G401 (cell line): ENCODE measurements at regions not wholly inside any gene's neighbourhood (a gene's known extent, or its start where the extent isn't known, plus 50 kb on each side); places are given as distances from the start of the nearest gene placed in this dataset.

ENCODE experiments used
- DNase-seq: peaks from one replicate; pipeline ENCODE4 v3.0.0-alpha.2; 2015; ENCODE audit warnings: low spot score
- in situ Hi-C: cut with HindIII; loops from 2 replicates; pipeline ENCODE4 v1.10.0; 2016; ENCODE audit warnings: low sequenced_read_pairs, mixed read lengths

DNA sequence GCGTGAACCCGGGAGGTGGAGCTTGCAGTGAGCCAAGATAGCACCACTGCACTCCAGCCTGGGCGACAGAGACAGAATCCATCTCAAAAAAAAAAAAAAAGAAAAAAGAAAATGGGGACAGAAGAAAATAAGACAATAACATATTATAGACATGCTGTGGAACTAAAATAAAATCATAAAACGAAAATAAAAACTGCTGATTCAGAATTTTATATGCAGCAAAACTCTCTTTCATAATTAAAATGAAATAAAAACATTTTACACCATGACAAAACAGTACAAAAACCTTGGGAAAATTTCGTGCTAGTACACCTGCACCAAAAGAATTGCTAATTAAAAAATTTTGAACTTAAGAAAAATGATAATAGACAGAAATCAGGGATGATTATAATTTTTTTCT is 2245.1 kb downstream of the PCDH9 start:
- DNase-seq, result no peak
- in situ Hi-C loops, result no loop called here

DNA sequence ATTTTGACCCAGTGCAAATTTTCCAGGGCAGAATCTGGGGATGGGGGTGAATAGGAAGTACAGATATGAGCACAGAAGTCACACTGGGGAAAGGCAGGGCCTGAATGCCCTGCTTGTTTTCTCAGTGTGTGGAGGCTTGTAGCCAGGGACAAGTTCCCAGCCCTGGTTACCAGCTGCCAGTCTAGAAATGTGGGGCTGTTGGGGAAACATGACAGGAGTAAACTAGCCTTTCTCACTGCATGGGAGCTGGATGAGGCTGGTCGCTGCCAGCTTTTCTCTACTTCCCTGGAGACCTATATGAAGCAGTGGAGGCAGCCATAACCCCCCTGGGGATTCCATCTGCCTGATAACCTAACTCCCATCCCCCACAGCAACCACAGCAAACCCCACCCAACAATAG is 2267.7 kb downstream of the PCDH9 start:
- no peak for DNase-seq
- in situ Hi-C loops, result no loop called here

DNA sequence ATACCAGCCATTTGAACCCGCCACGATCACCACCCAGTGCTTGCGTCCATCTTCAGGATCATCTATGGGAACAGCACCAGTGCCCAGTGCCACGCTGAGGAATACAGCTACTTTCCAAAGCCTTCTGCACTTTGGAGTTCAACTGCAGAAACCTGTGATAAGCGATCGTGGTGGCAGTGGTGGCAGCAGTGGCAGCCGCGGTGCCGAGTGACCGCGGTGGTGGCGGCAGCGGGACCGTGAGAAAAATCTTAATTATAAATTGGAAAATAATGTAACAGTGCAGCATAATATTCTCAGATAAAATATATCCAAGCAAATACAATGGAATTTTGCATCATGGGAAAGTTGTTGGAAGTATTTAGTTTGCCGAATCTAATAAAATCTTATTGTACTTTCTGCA is 2270.9 kb downstream of the PCDH9 start:
- in situ Hi-C loops, result no loop called here
- DNase-seq, result no peak

DNA sequence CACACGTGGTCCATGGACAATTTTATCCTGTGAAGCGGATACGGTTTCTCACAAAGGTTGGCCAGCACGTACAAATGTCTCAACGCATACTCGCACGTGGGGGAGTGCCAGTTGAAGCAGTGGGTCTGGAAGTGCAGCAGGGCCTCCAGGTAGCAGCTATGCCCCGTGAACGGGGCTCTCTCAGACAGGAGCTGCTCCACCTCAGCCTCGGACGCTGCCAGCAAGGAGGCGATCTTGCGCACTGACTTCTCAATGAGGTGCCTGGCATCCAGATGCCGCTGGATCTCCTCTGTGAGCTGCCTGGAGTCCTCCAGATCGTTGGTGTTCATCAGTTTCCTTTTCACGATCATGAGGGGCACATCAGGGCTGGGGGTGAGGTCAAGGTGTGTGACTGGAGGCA is 2272.0 kb downstream of the PCDH9 start:
- no peak for DNase-seq

DNA sequence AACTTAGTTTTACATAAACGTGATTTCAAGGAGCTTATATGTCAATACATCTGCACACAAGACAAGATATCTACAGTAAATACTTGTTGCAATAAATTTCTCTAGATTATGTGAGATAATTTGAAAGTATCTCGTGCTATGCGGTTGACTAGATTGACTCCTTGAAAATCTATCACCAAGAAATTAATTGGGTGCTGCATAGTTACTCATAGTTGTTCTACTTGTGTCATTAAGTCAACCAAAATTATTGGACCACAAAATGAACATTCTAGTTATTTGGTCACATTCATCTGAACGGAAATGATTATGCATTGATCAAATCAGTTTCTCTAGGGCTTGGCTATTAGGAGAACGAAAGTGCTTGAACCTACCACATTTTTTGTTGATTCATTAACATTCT is 2291.5 kb downstream of the PCDH9 start:
- in situ Hi-C loops, result no loop called here

More for the DNA sequence above, 2272.0 kb downstream of the PCDH9 start:
- in situ Hi-C loops, result no loop called here

DNA sequence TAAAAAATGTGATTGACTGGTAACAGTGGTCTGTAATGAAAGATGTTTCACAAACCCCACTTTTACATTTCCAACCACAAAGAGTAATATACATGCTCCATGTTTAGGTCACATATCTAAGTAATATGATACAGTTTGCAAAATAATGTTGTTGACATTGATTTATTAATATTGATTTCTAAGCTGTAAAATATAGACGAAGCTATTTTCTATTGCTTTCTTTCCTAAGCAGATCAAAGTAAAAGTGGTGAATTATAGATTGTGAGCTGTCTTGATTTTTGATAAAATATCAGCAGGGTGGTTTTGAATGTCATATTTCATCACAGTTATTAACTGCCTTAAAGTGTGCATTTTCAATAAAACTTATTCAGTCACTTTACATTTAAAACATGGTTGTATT is 2292.8 kb downstream of the PCDH9 start:
- DNase-seq, result no peak
- in situ Hi-C loops, result no loop called here

More for the DNA sequence above, 2291.5 kb downstream of the PCDH9 start:
- no peak for DNase-seq

DNA sequence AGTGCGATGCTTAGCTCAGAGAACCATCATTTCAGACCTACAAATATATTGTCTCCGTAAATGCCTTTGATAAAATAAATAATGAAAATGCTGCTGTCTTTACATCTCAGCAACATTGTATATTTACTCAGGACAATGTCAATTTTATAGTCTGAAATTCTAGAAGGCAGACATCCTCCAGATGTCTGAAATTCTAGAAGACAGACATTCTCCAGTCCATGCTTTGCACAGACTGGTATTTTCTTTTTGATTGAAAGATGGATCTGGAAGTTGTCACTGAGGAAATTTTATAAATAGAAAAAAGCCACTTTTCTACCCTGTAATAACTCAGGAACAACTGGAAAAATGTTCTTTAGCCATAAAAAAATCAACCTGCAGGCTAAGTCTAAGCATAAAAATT is 2293.3 kb downstream of the PCDH9 start:
- in situ Hi-C loops, result no loop called here
- no peak for DNase-seq

DNA sequence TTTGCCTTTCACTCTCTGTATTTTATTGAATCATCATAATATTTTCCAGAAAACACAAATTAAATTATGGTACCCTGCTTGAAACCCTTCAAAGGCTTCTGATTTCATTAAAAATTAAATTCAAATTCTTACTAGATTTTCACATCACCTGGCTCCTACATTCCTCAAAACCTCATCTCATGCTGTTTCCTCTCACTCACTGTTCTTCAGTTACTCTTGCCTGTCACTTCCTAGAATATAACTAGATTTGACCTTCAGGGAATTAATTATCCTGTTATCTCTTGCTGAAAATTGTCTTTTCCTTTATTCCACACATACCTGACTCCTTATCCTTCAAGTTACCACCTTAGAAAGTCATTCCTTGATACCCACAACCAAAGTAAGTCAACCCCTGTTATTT is 2294.7 kb downstream of the PCDH9 start:
- in situ Hi-C loops, result no loop called here
- DNase-seq, result no peak

DNA sequence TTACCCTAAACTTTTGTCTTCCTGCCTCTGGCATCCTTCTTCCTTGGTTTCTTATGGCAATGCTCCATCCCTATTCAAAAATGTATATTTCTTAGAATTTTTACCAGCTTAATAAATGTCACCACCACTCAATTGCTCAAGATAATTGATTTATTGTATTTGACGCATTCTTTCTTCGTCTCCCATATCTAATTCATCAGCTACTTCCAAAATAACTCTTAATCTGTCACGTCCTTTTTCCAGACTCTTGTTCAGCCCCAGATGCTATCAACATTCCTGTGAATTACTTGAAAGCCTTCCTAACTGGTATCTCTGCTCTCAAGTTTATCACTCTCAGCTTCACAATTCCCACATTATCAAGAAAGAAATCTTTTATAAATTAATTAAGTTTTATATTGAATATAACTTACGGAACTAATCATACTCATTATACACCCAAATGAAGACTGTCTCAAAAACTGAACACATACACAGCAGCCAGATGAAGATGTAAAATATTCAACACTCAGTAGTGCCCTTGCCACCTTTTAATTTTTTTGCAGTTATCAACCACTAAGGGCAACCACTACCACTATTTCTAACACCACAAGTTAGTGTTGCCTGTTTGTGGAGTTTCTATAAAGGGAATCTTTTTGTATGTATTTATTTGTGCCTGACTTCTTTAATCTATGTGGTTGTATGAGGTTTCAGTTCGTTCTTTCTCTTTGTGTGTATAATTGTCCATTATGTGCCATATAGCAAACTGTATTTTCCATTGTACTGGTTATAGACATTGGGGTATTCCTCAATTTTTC is 2295.4 kb downstream of the PCDH9 start:
- DNase-seq, result no peak
- in situ Hi-C loops, result no loop called here

DNA sequence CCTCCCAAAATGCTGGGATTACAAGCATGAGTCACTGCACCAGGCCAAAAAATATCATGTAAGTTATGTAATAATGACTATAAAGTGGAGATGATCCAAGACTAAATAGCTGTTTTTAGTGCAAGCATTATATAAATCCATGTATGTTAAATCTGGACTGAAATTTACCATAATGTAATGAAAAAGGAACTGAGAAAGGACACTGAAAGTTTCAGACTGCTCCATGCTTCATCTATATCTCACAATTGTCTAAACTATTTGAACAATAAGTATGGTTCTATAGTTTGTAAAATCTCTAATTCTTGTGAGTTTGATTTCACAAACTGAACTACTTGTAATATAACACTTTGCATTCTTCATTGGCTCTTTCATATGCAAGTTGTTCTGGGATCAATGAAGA is 2299.5 kb downstream of the PCDH9 start:
- DNase-seq, result no peak
- in situ Hi-C loops, result no loop called here

DNA sequence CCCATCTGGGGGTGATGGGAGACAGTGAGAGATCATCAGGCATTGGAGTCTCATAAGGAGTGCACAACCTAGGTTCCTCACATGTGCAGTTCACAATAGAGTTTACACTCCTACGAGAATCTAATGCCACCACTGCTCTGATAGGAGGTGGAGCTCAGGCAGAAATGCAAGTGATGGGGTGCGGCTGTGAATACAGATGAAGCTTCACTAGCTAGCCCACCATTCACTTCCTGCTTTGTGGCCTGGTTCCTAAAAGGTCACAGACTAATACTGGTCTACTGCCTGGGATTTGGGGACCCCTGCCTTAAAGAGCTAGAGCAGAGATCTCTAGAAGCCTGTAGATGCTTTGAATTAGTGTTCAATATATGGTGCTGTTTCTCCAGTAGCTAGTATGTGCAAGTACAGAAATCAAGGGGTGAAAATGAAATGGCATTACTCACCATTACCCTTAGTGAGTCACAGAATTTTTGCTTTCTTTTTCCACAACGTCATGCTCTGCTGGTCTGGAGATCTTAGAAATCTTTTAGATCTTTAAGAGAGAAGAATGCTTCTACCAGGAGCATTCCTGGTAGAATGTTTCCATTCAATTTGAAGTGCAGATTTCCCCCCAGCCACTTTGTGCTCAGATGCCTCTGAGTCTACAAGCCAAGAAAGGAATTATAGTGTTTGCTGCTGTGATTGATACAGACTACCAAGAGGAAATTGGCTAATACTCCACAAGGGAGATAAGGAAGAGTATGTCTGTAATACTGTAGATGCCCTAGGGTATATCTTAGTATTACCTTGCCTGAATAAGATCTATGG is 2301.2 kb downstream of the PCDH9 start:
- no peak for DNase-seq

DNA sequence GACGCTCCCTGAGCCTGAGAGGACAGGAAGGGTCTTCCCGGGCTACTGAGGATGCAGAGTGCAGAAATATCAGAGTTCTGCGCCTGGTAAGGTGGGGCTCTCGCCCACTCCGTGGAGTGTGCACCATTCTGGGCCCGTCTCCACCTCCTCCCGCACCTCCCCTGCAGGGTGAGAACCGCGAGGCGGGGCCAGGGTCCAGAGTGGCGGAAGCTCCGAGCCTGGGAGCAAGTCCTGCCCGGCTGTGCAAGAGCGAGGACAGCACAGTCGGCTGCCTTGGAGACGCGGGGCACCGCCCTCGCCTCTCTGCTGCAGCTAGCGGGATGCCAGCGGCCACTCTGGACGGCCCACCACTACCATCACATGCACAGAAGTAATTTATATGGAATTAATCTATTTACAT is 2304.4 kb downstream of the PCDH9 start:
- DNase-seq, result no peak
- in situ Hi-C loops, result no loop called here

More for the DNA sequence above, 2301.2 kb downstream of the PCDH9 start:
- in situ Hi-C loops, result no loop called here

DNA sequence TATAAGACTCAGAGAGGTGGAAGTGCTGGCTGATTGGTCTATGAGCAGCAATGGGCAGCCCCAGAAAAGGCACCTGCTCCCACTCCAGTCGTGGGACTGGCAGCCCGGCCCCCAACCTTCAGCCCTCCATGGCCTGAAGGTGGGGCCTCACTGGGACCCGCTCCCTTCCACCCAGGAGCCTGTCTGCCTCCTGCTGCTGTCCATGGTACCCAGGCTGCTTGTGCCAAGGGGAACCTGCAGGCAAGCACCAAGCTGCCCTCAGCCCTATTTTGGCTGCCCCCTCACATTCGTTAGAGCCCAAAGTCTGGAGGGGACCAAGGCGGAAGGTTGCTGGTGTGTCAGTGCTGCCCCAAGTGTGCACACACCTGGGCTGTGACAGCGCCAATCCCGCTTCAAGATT is 2304.9 kb downstream of the PCDH9 start:
- DNase-seq, result no peak
- in situ Hi-C loops, result no loop called here

DNA sequence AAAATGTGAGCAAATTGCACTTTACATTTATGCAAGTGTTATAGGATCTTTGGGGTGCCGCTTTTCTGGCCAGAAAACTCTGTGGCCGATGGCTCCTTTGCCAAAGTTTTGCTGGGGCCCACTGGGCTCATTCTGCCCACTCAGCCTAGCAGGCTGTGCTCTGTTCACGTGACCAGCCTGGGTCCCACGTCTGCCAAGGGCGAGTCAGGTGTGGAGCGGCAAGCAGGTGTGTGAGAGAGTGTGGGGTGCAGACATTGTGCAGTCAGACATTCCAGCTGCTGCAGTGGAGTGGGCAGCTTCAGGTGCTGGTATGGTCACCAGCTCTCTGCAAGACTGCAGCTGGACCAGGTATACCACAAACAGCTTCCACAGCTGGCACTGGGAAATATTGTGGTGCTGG is 2305.7 kb downstream of the PCDH9 start:
- DNase-seq, result no peak
- in situ Hi-C loops, result no loop called here

DNA sequence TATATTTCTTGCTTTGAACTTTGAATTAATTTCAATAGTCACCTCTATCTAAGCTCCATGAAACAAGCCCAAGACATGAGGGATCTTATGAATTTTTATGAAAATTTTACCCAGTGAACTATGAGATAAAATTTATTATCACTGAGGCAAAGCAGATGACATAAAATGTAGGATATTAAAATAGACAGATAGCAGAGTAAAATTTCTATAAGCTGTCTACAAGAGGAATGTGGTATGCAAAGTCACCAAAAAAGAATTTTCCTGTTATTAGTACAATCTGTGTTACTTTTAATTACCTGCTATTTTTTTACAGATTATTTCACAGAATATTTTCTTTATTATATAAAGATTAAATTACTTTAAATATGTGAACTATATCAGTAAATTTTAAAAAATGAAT is 2312.6 kb downstream of the PCDH9 start:
- DNase-seq, result no peak
- in situ Hi-C loops, result no loop called here

DNA sequence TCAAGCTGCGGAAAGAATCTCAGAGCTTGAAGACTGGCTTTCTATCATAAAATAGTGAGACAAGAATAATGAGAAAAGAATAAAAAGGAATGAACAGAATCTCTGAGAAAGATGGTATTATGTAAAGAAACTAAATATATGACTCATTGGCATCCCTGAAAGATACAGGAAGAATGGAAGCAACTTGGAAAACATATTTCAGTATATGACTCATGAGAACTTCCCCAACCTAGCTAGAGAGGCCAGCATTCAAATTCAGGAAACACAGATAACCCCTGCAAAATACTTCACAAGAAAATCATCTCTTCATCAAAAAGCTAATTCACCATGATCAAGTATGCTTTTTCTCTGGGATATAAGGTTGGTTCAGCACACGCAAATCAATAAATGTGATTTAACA is 2318.0 kb downstream of the PCDH9 start:
- no peak for DNase-seq
- in situ Hi-C loops, result no loop called here

DNA sequence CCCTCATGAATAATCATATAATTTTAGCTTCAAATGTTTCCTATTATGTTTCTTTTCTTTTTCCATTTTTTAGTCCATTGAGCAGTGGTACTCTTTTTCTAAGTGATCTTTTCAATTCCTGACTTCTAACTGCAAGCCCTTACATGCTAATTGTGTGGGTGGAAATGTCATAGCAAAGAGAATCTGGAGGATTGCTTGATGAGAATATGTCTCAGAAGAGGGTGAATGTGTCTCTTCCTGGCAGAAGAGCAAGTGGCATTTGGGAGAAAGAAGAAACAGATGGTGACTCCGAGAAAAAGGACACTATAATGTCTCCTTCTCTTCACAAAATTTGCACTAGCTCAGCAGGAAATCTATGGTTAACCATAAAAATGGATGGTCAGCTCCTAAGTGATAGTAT is 2320.0 kb downstream of the PCDH9 start:
- in situ Hi-C loops, result no loop called here
- DNase-seq, result peak; percentile 41

DNA sequence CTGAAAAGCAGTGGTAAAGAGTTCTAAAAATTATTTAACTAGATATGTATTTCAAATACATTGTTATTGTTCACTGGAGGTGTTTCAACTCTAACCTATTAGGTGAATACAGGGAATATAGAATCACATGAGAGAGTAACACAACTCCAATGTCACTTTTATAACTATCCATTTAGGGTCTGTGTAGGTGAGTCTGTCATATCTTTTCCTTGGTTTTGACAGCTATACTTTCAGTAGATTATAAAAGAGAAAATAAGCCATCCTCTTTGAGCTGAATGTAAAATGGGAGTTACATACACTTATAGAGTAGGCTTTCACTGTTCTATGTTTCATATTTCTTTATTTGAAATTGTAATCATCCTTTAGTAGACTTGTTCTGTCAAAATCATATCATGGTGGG is 2321.0 kb downstream of the PCDH9 start:
- in situ Hi-C loops, result no loop called here

DNA sequence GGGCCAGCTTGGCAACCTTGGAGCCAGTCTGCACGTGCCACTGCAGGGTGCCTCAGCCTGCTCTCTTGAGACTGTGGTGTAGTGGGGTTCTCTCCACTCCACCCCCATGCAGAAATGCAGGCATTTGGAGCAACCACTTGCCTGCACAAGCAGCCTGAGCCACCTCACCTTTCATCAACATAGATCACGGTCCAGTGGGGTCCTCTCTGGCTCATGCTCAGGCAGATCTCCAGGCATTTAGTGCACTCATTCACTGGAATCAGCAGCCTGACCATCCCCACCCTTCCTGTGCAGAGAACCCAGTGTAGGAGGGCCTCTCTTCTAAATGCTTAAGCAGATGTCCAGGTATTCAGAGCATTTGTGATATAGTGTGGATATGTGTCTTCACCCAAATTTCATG is 2330.1 kb downstream of the PCDH9 start:
- in situ Hi-C loops, result no loop called here
- DNase-seq, result no peak

More for the DNA sequence above, 2321.0 kb downstream of the PCDH9 start:
- no peak for DNase-seq

DNA sequence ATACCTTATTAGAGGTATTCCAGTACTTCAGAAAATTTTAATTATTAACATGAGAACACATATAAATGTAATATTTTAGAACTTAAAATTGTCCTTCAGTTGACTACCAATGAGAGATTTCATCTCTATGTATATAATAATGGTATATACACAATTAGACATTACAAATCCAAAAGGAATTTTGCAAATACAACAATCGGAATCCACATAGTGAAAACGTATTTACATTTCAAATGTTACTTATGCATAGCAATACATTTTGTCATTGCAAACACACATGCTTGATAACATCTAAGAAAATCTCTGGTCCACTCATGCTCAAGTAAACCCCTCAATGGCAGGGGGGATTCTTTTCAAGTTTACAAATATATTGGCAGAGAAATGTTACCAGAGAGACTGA is 2345.2 kb downstream of the PCDH9 start:
- in situ Hi-C loops, result no loop called here
- DNase-seq, result no peak

DNA sequence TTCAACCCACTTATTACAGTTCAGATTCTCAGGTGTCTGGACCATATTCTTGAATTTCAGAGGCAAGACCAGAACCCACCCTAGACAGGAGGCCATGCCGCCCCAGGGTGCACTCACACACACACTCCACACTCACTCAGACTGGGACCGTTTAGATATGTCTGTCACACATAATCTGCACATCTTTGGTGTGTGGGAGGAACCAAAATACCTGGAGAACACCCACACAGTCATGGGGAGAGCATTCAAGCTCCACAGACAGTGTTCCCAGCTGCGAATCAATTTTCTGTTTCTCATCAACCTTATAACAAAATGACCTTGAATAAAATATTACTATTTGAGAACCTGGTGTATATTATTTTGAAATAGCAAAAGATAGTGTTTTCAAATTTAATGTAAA is 2353.0 kb downstream of the PCDH9 start:
- no peak for DNase-seq
- in situ Hi-C loops, result no loop called here
